GM12878 (cell line): ENCODE measurements at regions not wholly inside any gene's neighbourhood (a gene's known extent, or its start where the extent isn't known, plus 50 kb on each side); places are given as distances from the start of the nearest gene placed in this dataset.

ENCODE experiments used
- IRF5 ChIP-seq: fragments of 450-650 bp; IDR thresholded peaks from 2 replicates; pipeline ENCODE4 v1.6.1; 2017; ENCODE audit warnings: borderline replicate concordance
- TF ChIP-seq, protein P1 (sequence below): fragments of 150-350 bp; IDR thresholded peaks from 2 replicates; pipeline ENCODE4 v1.6.1; 2016; ENCODE audit warnings: low read depth, low read length
- TF ChIP-seq, protein P2 (sequence below): fragments of 450-650 bp; formaldehyde crosslinking; IDR thresholded peaks from 2 replicates; pipeline ENCODE4 v1.4.0; 2022; ENCODE audit warnings: mild to moderate bottlenecking, moderate library complexity

- TF ChIP-seq, protein P1, sequence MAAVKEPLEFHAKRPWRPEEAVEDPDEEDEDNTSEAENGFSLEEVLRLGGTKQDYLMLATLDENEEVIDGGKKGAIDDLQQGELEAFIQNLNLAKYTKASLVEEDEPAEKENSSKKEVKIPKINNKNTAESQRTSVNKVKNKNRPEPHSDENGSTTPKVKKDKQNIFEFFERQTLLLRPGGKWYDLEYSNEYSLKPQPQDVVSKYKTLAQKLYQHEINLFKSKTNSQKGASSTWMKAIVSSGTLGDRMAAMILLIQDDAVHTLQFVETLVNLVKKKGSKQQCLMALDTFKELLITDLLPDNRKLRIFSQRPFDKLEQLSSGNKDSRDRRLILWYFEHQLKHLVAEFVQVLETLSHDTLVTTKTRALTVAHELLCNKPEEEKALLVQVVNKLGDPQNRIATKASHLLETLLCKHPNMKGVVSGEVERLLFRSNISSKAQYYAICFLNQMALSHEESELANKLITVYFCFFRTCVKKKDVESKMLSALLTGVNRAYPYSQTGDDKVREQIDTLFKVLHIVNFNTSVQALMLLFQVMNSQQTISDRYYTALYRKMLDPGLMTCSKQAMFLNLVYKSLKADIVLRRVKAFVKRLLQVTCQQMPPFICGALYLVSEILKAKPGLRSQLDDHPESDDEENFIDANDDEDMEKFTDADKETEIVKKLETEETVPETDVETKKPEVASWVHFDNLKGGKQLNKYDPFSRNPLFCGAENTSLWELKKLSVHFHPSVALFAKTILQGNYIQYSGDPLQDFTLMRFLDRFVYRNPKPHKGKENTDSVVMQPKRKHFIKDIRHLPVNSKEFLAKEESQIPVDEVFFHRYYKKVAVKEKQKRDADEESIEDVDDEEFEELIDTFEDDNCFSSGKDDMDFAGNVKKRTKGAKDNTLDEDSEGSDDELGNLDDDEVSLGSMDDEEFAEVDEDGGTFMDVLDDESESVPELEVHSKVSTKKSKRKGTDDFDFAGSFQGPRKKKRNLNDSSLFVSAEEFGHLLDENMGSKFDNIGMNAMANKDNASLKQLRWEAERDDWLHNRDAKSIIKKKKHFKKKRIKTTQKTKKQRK, result no peak
- TF ChIP-seq IRF5, result no peak
- TF ChIP-seq, protein P2, sequence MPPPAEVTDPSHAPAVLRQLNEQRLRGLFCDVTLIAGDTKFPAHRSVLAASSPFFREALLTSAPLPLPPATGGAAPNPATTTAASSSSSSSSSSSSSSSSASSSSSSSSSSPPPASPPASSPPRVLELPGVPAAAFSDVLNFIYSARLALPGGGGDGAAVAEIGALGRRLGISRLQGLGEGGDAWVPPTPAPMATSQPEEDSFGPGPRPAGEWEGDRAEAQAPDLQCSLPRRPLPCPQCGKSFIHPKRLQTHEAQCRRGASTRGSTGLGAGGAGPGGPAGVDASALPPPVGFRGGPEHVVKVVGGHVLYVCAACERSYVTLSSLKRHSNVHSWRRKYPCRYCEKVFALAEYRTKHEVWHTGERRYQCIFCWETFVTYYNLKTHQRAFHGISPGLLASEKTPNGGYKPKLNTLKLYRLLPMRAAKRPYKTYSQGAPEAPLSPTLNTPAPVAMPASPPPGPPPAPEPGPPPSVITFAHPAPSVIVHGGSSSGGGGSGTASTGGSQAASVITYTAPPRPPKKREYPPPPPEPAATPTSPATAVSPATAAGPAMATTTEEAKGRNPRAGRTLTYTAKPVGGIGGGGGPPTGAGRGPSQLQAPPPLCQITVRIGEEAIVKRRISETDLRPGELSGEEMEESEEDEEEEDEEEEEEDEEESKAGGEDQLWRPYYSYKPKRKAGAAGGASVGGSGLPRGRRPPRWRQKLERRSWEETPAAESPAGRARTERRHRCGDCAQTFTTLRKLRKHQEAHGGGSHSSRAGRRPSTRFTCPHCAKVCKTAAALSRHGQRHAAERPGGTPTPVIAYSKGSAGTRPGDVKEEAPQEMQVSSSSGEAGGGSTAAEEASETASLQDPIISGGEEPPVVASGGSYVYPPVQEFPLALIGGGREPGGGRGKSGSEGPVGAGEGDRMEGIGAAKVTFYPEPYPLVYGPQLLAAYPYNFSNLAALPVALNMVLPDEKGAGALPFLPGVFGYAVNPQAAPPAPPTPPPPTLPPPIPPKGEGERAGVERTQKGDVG (CRISPR knock-in tag), result no peak
Observed at GRCh38 chr12:46082490-46083200, 92.3 kb upstream of the SCAF11 start (continued).
